Suprapubic skin (tissue), 3 donors: ENCODE measurements at regions not wholly inside any gene's neighbourhood (a gene's known extent, or its start where the extent isn't known, plus 50 kb on each side); places are given as distances from the start of the nearest gene placed in this dataset.

ENCODE experiments used
- POLR2AphosphoS5 ChIP-seq, 3 donors: sonication (generic); formaldehyde crosslinking; IDR thresholded peaks; one replicate each; pipeline ENCODE4 v1.6.1; 2017; ENCODE audit warnings: antibody characterized with exemption in 3 of 3
- TF ChIP-seq, protein P1 (sequence below), 2 donors: fragments of 200-600 bp in 1 of 2; fragments of 450-650 bp in 1 of 2; sonication (generic) in 1 of 2; IDR thresholded peaks; one replicate each; pipeline ENCODE4 v1.5.1; 2016 to 2019; ENCODE audit warnings: antibody characterized with exemption in 2 of 2, mild to moderate bottlenecking in 1 of 2, moderate library complexity in 1 of 2

DNA sequence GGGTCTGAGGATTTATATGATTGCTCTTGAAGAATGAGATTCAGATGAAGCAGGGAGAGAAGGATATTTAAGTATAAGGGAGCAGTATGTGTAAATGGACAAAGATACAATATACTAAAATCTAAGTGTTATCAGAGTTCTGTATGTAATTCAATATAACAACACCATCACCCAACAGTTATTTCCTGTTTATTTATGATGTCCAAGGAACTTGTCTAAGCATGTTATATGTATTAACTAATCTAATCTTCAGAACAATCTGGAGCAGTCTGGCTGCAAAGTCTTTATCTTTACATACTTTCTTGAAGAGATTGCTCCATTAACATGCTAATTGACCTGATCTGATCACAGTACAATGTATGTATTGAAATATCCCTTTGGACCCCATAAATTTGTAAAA, 203.8 kb upstream of the WDFY3 start:
- TF ChIP-seq, protein P1, sequence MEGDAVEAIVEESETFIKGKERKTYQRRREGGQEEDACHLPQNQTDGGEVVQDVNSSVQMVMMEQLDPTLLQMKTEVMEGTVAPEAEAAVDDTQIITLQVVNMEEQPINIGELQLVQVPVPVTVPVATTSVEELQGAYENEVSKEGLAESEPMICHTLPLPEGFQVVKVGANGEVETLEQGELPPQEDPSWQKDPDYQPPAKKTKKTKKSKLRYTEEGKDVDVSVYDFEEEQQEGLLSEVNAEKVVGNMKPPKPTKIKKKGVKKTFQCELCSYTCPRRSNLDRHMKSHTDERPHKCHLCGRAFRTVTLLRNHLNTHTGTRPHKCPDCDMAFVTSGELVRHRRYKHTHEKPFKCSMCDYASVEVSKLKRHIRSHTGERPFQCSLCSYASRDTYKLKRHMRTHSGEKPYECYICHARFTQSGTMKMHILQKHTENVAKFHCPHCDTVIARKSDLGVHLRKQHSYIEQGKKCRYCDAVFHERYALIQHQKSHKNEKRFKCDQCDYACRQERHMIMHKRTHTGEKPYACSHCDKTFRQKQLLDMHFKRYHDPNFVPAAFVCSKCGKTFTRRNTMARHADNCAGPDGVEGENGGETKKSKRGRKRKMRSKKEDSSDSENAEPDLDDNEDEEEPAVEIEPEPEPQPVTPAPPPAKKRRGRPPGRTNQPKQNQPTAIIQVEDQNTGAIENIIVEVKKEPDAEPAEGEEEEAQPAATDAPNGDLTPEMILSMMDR (IDR thresholded peaks at IDR 0.05) = no peak
- no peak for TF ChIP-seq POLR2AphosphoS5 (IDR thresholded peaks at IDR 0.05)
